Posterior cingulate gyrus (tissue), 11 donors: ENCODE measurements at regions not wholly inside any gene's neighbourhood (a gene's known extent, or its start where the extent isn't known, plus 50 kb on each side); places are given as distances from the start of the nearest gene placed in this dataset.
"Not testable (repeated sequence)": the region's sequence is repeated elsewhere in the genome, so short reads cannot be mapped to it uniquely, and the experiment has no call there.

Experiments used
- DNase-seq, 10 donors: peaks; one replicate each; pipeline versions ENCODE4 v3.0.0 to v3.0.0-alpha.2; 2020 to 2021; ENCODE audit warnings: mixed read lengths in 3 of 10
- intact Hi-C: fragments of 100-400 bp; cut with DNase I; formaldehyde crosslinking; loops from one replicate; pipeline ENCODE4 v1.15.1; 2023

GRCh38 chr2:89537862-89538261 lies 846.4 kb downstream of the RPIA start:
- intact Hi-C loops = not testable (repeated sequence)
- peak in 2 of 10 donors; percentile 43 to 71 for DNase-seq

DNA sequence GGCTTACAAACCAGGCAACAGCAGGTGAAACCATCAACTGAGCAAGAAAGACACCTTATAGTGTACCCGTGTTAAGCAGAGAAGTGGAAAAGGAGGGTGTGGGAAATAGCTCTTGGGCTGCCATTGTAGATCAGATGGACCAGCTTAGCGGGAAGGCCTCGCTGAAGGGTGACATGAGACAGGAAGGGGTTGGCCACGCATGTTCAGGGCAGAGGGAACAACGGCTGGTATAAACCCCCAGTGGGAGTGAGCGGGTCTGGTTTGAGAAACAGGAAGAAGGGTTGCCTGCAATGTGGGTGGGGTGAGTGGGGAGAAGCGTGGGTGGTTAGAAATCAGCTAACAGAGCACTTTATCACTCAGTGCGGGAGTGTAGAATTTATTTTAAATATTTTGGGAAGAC lies 852.6 kb downstream of the RPIA start:
- intact Hi-C loops = not testable (repeated sequence)
- DNase-seq = peak in 2 of 10 donors; percentile 16

DNA sequence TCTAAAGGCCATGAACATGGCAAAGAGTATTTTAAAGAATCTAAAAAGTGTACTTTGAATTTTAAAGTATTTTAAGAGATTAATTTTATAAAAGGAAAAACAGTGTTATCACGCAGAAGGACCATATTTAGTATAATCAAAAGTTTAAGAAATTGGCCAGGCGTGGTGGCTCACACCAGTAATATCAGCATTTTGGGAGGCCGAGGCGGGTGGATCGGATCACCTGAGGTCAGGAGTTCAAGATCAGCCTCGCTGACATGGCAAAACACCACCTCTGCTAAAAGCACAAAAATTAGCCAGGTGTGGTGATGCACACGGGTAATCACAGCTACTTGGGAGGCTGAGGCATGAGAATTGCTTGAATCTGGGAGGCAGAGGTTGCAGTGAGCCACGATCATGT lies 887.7 kb downstream of the RPIA start:
- intact Hi-C loops = not testable (repeated sequence)
- DNase-seq = peak in 3 of 10 donors; percentile 57 to 82 (median 63)

- DNase-seq = peak in 1 of 10 donors; percentile 54
These were observed 891.3 kb downstream of the RPIA start for GRCh38 chr2:89582816-89583215.

GRCh38 chr2:89584046-89584445 lies 892.6 kb downstream of the RPIA start:
- intact Hi-C loops = not testable (repeated sequence)
- peak in 1 of 10 donors; percentile 71 for DNase-seq

More at GRCh38 chr2:89582816-89583215, 891.3 kb downstream of the RPIA start:
- intact Hi-C loops = not testable (repeated sequence)

- intact Hi-C loops = not testable (repeated sequence)
- peak in 1 of 10 donors; percentile 55 for DNase-seq
These were observed 893.5 kb downstream of the RPIA start for GRCh38 chr2:89584868-89585557.

- intact Hi-C loops = not testable (repeated sequence)
- DNase-seq = peak; percentile 33 to 94 (median 56)
These were observed 894.1 kb downstream of the RPIA start for GRCh38 chr2:89585558-89585920.

- DNase-seq = peak in 2 of 10 donors; percentile 65 to 68
- intact Hi-C loops = not testable (repeated sequence)
These were observed 908.4 kb downstream of the RPIA start for GRCh38 chr2:89599843-89600242.

DNA sequence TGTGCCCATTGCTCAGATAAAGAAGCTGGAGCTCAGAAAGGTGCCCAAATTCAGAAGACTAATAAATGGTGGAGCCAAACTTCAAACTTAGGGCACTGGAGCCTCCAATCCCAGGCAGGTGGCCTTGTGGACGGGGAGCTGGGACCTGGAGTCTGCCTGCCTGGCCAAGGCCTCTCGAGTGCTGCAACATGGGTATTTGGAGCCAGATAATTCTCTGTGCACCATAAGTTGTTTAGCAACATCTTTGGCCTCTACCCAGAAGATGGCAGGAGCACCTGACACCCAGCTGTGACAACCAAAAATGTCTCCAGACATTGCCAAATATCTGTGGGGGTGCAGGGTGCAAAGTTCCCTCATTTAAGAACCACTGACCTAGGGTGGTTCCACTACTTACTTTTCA lies 915.0 kb downstream of the RPIA start:
- peak in 2 of 10 donors; percentile 55 to 66 for DNase-seq

DNA sequence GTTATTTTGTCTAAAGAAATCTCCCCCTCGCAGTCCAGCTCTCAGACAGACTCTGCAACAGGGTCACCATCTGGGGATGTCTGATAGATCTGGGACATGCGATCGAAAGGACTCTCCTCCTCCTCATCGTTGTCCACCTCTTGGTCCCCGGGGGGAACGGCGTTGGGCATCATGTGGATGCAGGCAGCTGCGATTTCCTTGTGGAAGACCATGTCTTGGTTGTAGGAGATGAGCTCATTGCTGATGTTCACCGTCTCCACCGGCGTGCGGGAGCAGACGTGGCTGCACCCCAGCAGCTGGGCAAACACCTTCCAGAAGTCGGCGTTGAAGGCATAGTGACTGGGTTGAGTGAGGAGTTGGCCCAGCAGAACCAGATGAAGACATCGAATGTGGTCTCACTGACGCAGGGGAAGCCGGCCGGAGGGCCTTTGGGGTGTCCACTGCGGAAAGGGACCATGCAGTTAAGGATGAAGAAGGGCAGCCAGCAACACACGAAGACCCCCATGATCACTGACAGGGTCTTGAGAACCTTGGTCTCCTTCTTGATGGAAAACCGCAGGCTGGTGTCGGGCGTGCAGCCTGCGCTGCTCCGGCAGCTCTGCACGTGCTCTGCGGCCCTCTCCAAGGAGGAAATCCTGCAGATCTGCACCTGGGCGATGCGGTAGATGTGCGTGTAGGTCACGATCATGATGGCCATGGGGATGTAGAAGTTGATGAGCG lies 918.9 kb downstream of the RPIA start:
- intact Hi-C loops = not testable (repeated sequence)
- peak in 2 of 10 donors; percentile 73 to 77 for DNase-seq

More for the DNA sequence above, 915.0 kb downstream of the RPIA start:
- intact Hi-C loops = not testable (repeated sequence)

- intact Hi-C loops = not testable (repeated sequence)
- peak in 3 of 10 donors; percentile 70 to 89 (median 86) for DNase-seq
These were observed 919.5 kb downstream of the RPIA start for GRCh38 chr2:89610927-89611515.

- intact Hi-C loops = not testable (repeated sequence)
- DNase-seq = peak in 3 of 10 donors; percentile 8 to 83 (median 81)
These were observed 920.2 kb downstream of the RPIA start for GRCh38 chr2:89611710-89612109.

- DNase-seq = peak in 1 of 10 donors; percentile 67
- intact Hi-C loops = not testable (repeated sequence)
These were observed 957.8 kb downstream of the RPIA start for GRCh38 chr2:89649268-89649667.

GRCh38 chr2:89679254-89679653 lies 987.8 kb downstream of the RPIA start:
- DNase-seq = peak in 1 of 10 donors; percentile 79
- intact Hi-C loops = not testable (repeated sequence)
